ENCODE measurements at regions not wholly inside any gene's neighbourhood (a gene's known extent, or its start where the extent isn't known, plus 50 kb on each side); places are given as distances from the start of the nearest gene placed in this dataset.
A peak's percentile ranks its signal among the peaks of the same experiment; 100 is the strongest.

DNA sequence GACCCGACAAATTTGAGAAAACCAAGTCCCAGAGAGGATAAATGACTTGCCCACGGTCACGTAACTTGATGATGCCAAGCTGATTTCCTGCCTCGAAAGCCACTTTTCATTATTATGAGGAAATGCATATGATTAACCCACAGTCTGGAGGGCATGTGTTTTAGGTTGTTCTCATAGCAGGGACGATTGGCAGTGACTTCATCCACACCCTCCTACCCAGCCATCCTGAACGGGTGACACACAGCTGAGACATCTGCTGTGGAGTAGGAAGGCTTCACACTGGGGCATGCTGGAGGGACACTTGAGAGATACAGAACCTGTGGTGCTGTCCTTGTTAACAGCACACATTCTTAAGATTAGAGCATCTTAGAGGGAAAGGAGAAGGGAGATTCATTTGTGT is 65.4 kb upstream of the WDFY2 start:
- Histone ChIP-seq H2AFZ (ENCODE audit: low read depth, low read length) (no peak overlapping the region), H3K36me3 (ENCODE audit: insufficient read depth, low read length) (no peaks in the 10 kb centered on the region), H3K9me3 (ENCODE audit: low read length) (no peaks in the 10 kb centered on the region), H3K4me1 (ENCODE audit: insufficient read depth, low read length) (no peaks in the 10 kb centered on the region), H3K4me3 (ENCODE audit: low read length) (no peak overlapping the region), H3K27me3 (ENCODE audit: insufficient read depth, low read length) (no peaks in the 10 kb centered on the region)

GRCh38 chr13:51519771-51520216 is 64.5 kb upstream of the WDFY2 start:
- Histone ChIP-seq H3K27me3 (ENCODE audit: insufficient read depth, low read length) (no peaks in the 10 kb centered on the region), H2AFZ (ENCODE audit: low read depth, low read length) (no peak overlapping the region), H3K4me3 (ENCODE audit: low read length) (no peak overlapping the region), H3K36me3 (ENCODE audit: insufficient read depth, low read length) (no peaks in the 10 kb centered on the region), H3K9me3 (ENCODE audit: low read length) (no peaks in the 10 kb centered on the region), H3K4me1 (ENCODE audit: insufficient read depth, low read length) (peaks cover 1% of the 10 kb centered on the region)

DNA sequence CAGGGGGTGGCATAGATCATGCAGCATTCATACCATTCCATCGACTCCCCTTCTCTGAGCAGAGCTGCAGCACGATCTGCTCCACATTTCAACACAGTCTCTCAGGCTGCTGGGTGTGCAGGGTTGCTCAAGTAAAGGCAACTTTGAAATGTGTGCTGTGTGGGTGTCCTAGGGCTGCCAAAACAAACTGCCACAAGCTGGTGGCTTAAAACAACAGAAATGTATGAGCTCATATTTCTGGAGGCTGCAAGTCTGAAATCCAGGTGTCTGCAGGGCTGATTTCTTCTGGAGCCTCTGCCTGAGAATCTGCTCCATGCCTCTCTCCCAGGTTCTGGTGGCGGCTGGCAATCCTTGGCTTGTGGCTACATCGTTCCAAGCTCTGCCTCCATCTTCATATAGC is 63.7 kb upstream of the WDFY2 start:
- H3K4me1 ChIP-seq (ENCODE audit: insufficient read depth, low read length): peaks cover 7% of the 10 kb centered on the region
- no peak overlapping the region for H3K4me3 ChIP-seq (ENCODE audit: low read length)
- H2AFZ ChIP-seq (ENCODE audit: low read depth, low read length): no peak overlapping the region
- H3K27me3 ChIP-seq (ENCODE audit: insufficient read depth, low read length): no peaks in the 10 kb centered on the region
- H3K36me3 ChIP-seq (ENCODE audit: insufficient read depth, low read length): no peaks in the 10 kb centered on the region
- H3K9me3 ChIP-seq (ENCODE audit: low read length): no peaks in the 10 kb centered on the region

GRCh38 chr13:51523082-51523518 is 61.2 kb upstream of the WDFY2 start:
- Histone ChIP-seq H3K9me3 (ENCODE audit: low read length) (no peaks in the 10 kb centered on the region), H3K36me3 (ENCODE audit: insufficient read depth, low read length) (no peaks in the 10 kb centered on the region)

GRCh38 chr13:51524312-51524711 is 60.0 kb upstream of the WDFY2 start:
- Histone ChIP-seq H3K4me1 (ENCODE audit: insufficient read depth, low read length) (peaks cover 15% of the 10 kb centered on the region), H3K4me3 (ENCODE audit: low read length) (no peak overlapping the region), H3K27me3 (ENCODE audit: insufficient read depth, low read length) (no peaks in the 10 kb centered on the region), H3K36me3 (ENCODE audit: insufficient read depth, low read length) (no peaks in the 10 kb centered on the region), H2AFZ (ENCODE audit: low read depth, low read length) (no peak overlapping the region), H3K9me3 (ENCODE audit: low read length) (no peaks in the 10 kb centered on the region)

More at GRCh38 chr13:51523082-51523518, 61.2 kb upstream of the WDFY2 start:
- H3K4me3 ChIP-seq (ENCODE audit: low read length): no peak overlapping the region
- peaks cover 15% of the 10 kb centered on the region for H3K4me1 ChIP-seq (ENCODE audit: insufficient read depth, low read length)
- no peak overlapping the region for H2AFZ ChIP-seq (ENCODE audit: low read depth, low read length)
- no peaks in the 10 kb centered on the region for H3K27me3 ChIP-seq (ENCODE audit: insufficient read depth, low read length)

GRCh38 chr13:51524829-51525566 is 59.3 kb upstream of the WDFY2 start:
- H3K4me1 ChIP-seq (ENCODE audit: insufficient read depth, low read length): peaks cover 15% of the 10 kb centered on the region
- no peaks in the 10 kb centered on the region for H3K36me3 ChIP-seq (ENCODE audit: insufficient read depth, low read length)
- no peak overlapping the region for H3K4me3 ChIP-seq (ENCODE audit: low read length)
- H3K9me3 ChIP-seq (ENCODE audit: low read length): no peaks in the 10 kb centered on the region
- H2AFZ ChIP-seq (ENCODE audit: low read depth, low read length): no peak overlapping the region
- no peaks in the 10 kb centered on the region for H3K27me3 ChIP-seq (ENCODE audit: insufficient read depth, low read length)

DNA sequence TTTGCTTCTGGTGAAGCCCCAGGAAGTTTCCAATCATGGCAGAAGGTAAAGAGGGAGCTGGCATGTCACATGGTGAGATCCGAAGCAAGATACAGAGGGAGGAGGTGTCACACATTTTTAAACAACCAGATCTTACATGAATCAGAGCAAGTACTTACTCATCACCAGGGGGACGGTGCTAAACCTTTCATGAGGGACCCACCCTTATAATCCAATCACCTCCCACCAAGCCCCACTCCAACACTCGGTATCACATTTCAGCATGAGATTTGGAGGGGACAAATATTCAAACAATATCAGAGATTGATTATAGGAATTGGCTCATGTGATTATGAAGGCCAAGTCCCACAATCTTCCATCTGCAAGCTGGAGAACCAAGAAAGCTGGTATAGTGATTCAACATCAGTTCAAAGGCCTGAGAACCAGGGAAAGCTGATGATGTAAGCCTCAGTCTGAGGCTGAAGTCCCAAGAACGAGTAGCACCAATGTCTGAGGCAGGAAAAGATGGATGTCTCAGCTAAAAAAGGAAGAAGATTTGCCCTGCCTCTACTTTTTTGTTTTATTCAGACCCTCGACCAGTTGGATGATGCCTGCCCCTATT is 58.6 kb upstream of the WDFY2 start:
- peaks cover 15% of the 10 kb centered on the region for H3K4me1 ChIP-seq (ENCODE audit: insufficient read depth, low read length)
- H3K27me3 ChIP-seq (ENCODE audit: insufficient read depth, low read length): no peaks in the 10 kb centered on the region
- no peaks in the 10 kb centered on the region for H3K9me3 ChIP-seq (ENCODE audit: low read length)
- peak overlapping the region; percentile 18 for H2AFZ ChIP-seq (ENCODE audit: low read depth, low read length)
- no peaks in the 10 kb centered on the region for H3K36me3 ChIP-seq (ENCODE audit: insufficient read depth, low read length)
- H3K4me3 ChIP-seq (ENCODE audit: low read length): no peak overlapping the region

GRCh38 chr13:51526202-51526601 is 58.1 kb upstream of the WDFY2 start:
- no peaks in the 10 kb centered on the region for H3K9me3 ChIP-seq (ENCODE audit: low read length)
- no peaks in the 10 kb centered on the region for H3K36me3 ChIP-seq (ENCODE audit: insufficient read depth, low read length)
- no peaks in the 10 kb centered on the region for H3K27me3 ChIP-seq (ENCODE audit: insufficient read depth, low read length)
- no peak overlapping the region for H3K4me3 ChIP-seq (ENCODE audit: low read length)
- H3K4me1 ChIP-seq (ENCODE audit: insufficient read depth, low read length): peaks cover 15% of the 10 kb centered on the region
- peak overlapping the region; percentile 18 for H2AFZ ChIP-seq (ENCODE audit: low read depth, low read length)

DNA sequence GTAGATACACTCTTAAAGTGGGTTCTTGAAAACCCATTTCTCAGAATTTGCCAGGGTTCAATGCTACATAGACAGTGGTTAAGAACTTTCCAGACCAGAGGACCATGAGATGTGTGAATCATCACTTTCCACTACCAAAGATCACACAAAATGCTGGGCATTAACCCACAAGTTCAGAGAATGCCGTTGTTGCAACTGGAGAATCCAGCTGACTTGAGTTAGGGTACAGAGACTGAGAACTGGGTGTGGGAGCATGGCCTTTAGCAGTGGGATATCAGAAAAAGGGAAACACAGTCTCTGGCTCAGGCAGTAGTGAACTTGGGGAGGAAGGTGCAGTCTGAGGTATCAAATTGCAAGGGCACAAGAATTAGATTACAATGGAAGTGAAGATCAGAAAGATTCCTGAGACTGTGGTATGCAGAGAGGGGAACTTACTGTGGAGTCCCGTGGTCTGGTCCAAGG is 51.5 kb upstream of the WDFY2 start:
- Histone ChIP-seq H2AFZ (ENCODE audit: low read depth, low read length) (no peak overlapping the region), H3K4me1 (ENCODE audit: insufficient read depth, low read length) (no peaks in the 10 kb centered on the region), H3K4me3 (ENCODE audit: low read length) (no peak overlapping the region), H3K36me3 (ENCODE audit: insufficient read depth, low read length) (no peaks in the 10 kb centered on the region), H3K9me3 (ENCODE audit: low read length) (no peaks in the 10 kb centered on the region), H3K27me3 (ENCODE audit: insufficient read depth, low read length) (no peaks in the 10 kb centered on the region)

DNA sequence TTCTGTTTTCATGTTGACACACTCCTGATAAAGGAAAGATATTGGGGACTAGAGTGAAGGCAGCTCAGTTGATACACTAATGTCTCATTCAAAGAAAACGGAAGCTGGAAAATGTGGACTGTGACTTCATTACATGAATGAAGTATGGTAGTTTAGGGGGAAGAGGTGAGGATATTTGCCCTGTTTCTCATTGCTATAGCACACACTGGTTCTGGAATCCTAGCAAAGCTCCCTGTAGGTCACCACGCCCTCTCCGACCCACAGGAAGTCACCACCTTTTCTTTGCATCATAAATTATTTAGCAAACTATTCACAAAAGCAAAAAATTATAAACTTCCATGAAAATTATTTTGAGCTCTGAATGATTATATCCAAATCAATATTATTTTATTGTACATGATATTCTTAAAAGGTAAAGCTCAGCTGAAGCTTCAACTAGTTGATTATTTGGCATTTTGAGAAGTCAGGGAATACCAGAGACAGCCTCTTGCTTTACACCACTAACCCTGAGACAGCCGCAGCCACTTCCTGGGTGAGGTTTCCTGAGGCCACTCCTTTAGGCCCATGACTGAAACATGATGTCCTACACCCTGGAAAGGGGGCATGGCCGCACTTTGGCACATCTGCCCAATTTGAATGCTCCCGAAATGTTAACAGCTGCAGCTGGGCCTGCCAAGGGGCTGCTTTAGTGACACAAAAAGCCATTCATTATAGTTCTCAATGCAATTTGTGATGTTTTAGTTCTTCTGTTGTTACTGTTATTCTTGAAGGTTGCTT is 50.0 kb upstream of the WDFY2 start:
- H3K36me3 ChIP-seq (ENCODE audit: insufficient read depth, low read length): no peaks in the 10 kb centered on the region
- no peaks in the 10 kb centered on the region for H3K4me1 ChIP-seq (ENCODE audit: insufficient read depth, low read length)
- H2AFZ ChIP-seq (ENCODE audit: low read depth, low read length): no peak overlapping the region
- H3K27me3 ChIP-seq (ENCODE audit: insufficient read depth, low read length): no peaks in the 10 kb centered on the region
- H3K4me3 ChIP-seq (ENCODE audit: low read length): no peak overlapping the region
- H3K9me3 ChIP-seq (ENCODE audit: low read length): no peaks in the 10 kb centered on the region
